SK-N-SH treated with all-trans-retinoic acid at 6 μM for 48 hours (cell line): ENCODE measurements at regions not wholly inside any gene's neighbourhood (a gene's known extent, or its start where the extent isn't known, plus 50 kb on each side); places are given as distances from the start of the nearest gene placed in this dataset.
A peak's percentile ranks its signal among the peaks of the same experiment; 100 is the strongest.

Experiments
- ATAC-seq: fragments of 200-7000 bp; cut with Tn5 transposase; 3 replicates; pipeline ENCODE4 v1.9.1; 2020; ENCODE audit warnings: mild to moderate bottlenecking, moderate library complexity
- ARNTL ChIP-seq: fragments of 450-650 bp; formaldehyde crosslinking; IDR thresholded peaks from 2 replicates; pipeline ENCODE4 v1.5.0; 2020; ENCODE audit warnings: low read depth, mild to moderate bottlenecking, moderate library complexity, borderline replicate concordance
- BACH2 ChIP-seq: fragments of 250-450 bp; sonication (Bioruptor Pico); IDR thresholded peaks from 2 replicates; pipeline ENCODE4 v1.9.0; 2021; ENCODE audit warnings: mild to moderate bottlenecking, borderline replicate concordance
- CSDC2 ChIP-seq: fragments of 250-450 bp; sonication (Bioruptor Pico); IDR thresholded peaks from 2 replicates; pipeline ENCODE4 v1.5.0; 2020; ENCODE audit warnings: mild to moderate bottlenecking, moderate library complexity
- ESRRG ChIP-seq: fragments of 250-450 bp; sonication (Bioruptor Pico); IDR thresholded peaks from 2 replicates; pipeline ENCODE4 v1.6.1; 2021; ENCODE audit warnings: mild to moderate bottlenecking
- GLIS3 ChIP-seq: fragments of 250-450 bp; sonication (Bioruptor Pico); IDR thresholded peaks from 2 replicates; pipeline ENCODE4 v1.5.0; 2020; ENCODE audit warnings: mild to moderate bottlenecking, moderate library complexity
- ISL1 ChIP-seq: fragments of 250-450 bp; sonication (Bioruptor Pico); IDR thresholded peaks from 2 replicates; pipeline ENCODE4 v2.1.2; 2022; ENCODE audit warnings: mild to moderate bottlenecking, moderate library complexity
- OSR1 ChIP-seq: fragments of 250-450 bp; sonication (Bioruptor Pico); IDR thresholded peaks from 2 replicates; pipeline ENCODE4 v1.8.0; 2022; ENCODE audit warnings: moderate library complexity, mild to moderate bottlenecking, inconsistent platforms
- PPARA ChIP-seq: fragments of 250-450 bp; sonication (Bioruptor Pico); IDR thresholded peaks from 2 replicates; pipeline ENCODE4 v1.5.0; 2020; ENCODE audit warnings: mild to moderate bottlenecking, borderline replicate concordance
- RARB ChIP-seq: fragments of 250-450 bp; sonication (Bioruptor Pico); IDR thresholded peaks from 2 replicates; pipeline ENCODE4 v1.8.0; 2021; ENCODE audit warnings: mild to moderate bottlenecking, moderate library complexity
- SNAI2 ChIP-seq: fragments of 250-450 bp; sonication (Bioruptor Pico); IDR thresholded peaks from 2 replicates; pipeline ENCODE4 v1.5.0; 2020; ENCODE audit warnings: mild to moderate bottlenecking, moderate library complexity
- TCF4 ChIP-seq: fragments of 250-450 bp; sonication (Bioruptor Pico); IDR thresholded peaks from 2 replicates; pipeline ENCODE4 v1.8.0; 2021; ENCODE audit warnings: mild to moderate bottlenecking, moderate library complexity, borderline replicate concordance
- TOX ChIP-seq: fragments of 250-450 bp; sonication (Bioruptor Pico); IDR thresholded peaks from 2 replicates; pipeline ENCODE4 v1.8.0; 2021; ENCODE audit warnings: mild to moderate bottlenecking, moderate library complexity, borderline replicate concordance
- ZC3H10 ChIP-seq: fragments of 250-450 bp; sonication (Bioruptor Pico); IDR thresholded peaks from 2 replicates; pipeline ENCODE4 v1.5.1; 2021; ENCODE audit warnings: mild to moderate bottlenecking, moderate library complexity
- ZFP30 ChIP-seq: fragments of 450-650 bp; formaldehyde crosslinking; IDR thresholded peaks from 2 replicates; pipeline ENCODE4 v1.5.0; 2022; ENCODE audit warnings: mild to moderate bottlenecking, moderate library complexity
- ZNF565 ChIP-seq: fragments of 450-650 bp; formaldehyde crosslinking; conservative IDR thresholded peaks from 2 replicates; pipeline ENCODE4 v1.5.0; 2020; ENCODE audit warnings: low read depth, mild to moderate bottlenecking, moderate library complexity
- ZNF70 ChIP-seq: fragments of 450-650 bp; formaldehyde crosslinking; IDR thresholded peaks from 2 replicates; pipeline ENCODE4 v1.5.0; 2020; ENCODE audit warnings: mild to moderate bottlenecking, moderate library complexity
- ZNF8 ChIP-seq: fragments of 450-650 bp; formaldehyde crosslinking; IDR thresholded peaks from 2 replicates; pipeline ENCODE4 v1.5.0; 2020; ENCODE audit warnings: mild to moderate bottlenecking, moderate library complexity
- TF ChIP-seq, protein P1 (sequence below): fragments of 250-450 bp; sonication (Bioruptor Pico); IDR thresholded peaks from 2 replicates; pipeline ENCODE4 v1.5.1; 2021; ENCODE audit warnings: mild to moderate bottlenecking, moderate library complexity
- TF ChIP-seq, protein P2 (sequence below): fragments of 250-450 bp; sonication (Bioruptor Pico); IDR thresholded peaks from 2 replicates; pipeline ENCODE4 v1.5.1; 2020; ENCODE audit warnings: low read depth, mild to moderate bottlenecking, moderate library complexity
- TF ChIP-seq, protein P3 (sequence below): fragments of 250-450 bp; sonication (Bioruptor Pico); IDR thresholded peaks from 2 replicates; pipeline ENCODE4 v1.8.0; 2020; ENCODE audit warnings: mild to moderate bottlenecking, moderate library complexity, borderline replicate concordance
- TF ChIP-seq, protein P4 (sequence below): fragments of 250-450 bp; sonication (Bioruptor Pico); IDR thresholded peaks from 2 replicates; pipeline ENCODE4 v1.8.0; 2021; ENCODE audit warnings: low read depth, mild to moderate bottlenecking, moderate library complexity, borderline replicate concordance

DNA sequence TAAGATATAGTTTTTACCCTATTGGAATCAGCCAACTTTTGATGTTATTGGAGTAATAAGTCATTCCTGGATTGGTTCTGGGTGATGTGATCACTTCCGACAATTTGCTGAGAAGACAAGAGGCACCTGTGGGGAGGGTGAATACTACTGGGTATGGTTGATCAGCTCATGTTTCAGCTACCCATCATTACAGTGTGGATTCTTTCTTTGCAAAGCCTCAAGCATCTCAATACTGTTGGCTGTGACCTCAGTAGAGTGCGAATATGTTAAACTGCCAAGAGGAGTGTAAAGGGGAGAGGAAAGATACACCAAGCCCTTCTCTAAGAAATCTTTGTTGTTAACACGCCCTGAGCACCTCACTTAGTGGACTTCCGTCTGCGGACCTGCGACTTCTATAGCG lies 317.7 kb downstream of the TDRD15 start:
- ATAC-seq: no peak
- TF ChIP-seq ESRRG (no peak), ISL1 (CRISPR knock-in tag) (no peak), ZNF565 (CRISPR knock-in tag) (no peak)

DNA sequence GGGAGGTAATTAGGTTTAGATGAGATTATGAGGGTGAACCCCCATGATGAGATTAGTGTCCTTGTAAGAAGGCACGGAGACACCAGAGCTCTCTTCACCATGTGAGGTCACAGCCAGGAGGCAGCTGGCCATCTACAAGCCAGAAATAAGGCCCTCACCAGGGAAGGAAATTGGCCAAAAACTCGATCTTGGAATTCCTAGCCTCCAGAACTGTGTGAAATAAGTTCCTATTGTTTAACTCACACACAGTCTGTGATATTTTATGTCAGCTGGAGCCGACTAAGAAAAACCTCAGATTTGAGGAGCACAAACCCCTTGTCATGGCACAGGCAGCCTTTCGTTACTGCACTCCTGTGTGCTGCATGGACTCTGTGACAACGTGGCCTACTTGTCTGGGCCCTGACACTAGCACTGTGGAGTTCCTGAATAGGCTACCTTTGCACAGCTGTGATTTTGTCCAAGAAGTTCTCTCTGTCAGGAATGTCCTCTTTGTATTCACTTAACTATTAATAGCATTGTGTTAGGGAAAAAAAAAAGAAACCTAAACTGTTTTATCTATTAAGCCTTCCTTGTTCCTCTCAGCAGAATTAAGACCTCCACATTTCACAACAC lies 319.8 kb downstream of the TDRD15 start:
- TF ChIP-seq ARNTL (CRISPR knock-in tag) (no peak), ZNF8 (no peak), ZC3H10 (CRISPR knock-in tag) (no peak), TOX (CRISPR knock-in tag) (no peak), SNAI2 (CRISPR knock-in tag) (no peak), ZFP30 (CRISPR knock-in tag) (no peak), CSDC2 (CRISPR knock-in tag) (no peak), ISL1 (CRISPR knock-in tag) (no peak)
- TF ChIP-seq, protein P1, sequence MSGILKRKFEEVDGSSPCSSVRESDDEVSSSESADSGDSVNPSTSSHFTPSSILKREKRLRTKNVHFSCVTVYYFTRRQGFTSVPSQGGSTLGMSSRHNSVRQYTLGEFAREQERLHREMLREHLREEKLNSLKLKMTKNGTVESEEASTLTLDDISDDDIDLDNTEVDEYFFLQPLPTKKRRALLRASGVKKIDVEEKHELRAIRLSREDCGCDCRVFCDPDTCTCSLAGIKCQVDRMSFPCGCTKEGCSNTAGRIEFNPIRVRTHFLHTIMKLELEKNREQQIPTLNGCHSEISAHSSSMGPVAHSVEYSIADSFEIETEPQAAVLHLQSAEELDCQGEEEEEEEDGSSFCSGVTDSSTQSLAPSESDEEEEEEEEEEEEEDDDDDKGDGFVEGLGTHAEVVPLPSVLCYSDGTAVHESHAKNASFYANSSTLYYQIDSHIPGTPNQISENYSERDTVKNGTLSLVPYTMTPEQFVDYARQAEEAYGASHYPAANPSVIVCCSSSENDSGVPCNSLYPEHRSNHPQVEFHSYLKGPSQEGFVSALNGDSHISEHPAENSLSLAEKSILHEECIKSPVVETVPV (CRISPR knock-in tag): no peak
- TF ChIP-seq, protein P2, sequence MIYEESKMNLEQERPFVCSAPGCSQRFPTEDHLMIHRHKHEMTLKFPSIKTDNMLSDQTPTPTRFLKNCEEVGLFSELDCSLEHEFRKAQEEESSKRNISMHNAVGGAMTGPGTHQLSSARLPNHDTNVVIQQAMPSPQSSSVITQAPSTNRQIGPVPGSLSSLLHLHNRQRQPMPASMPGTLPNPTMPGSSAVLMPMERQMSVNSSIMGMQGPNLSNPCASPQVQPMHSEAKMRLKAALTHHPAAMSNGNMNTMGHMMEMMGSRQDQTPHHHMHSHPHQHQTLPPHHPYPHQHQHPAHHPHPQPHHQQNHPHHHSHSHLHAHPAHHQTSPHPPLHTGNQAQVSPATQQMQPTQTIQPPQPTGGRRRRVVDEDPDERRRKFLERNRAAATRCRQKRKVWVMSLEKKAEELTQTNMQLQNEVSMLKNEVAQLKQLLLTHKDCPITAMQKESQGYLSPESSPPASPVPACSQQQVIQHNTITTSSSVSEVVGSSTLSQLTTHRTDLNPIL (CRISPR knock-in tag): no peak
- TF ChIP-seq, protein P3, sequence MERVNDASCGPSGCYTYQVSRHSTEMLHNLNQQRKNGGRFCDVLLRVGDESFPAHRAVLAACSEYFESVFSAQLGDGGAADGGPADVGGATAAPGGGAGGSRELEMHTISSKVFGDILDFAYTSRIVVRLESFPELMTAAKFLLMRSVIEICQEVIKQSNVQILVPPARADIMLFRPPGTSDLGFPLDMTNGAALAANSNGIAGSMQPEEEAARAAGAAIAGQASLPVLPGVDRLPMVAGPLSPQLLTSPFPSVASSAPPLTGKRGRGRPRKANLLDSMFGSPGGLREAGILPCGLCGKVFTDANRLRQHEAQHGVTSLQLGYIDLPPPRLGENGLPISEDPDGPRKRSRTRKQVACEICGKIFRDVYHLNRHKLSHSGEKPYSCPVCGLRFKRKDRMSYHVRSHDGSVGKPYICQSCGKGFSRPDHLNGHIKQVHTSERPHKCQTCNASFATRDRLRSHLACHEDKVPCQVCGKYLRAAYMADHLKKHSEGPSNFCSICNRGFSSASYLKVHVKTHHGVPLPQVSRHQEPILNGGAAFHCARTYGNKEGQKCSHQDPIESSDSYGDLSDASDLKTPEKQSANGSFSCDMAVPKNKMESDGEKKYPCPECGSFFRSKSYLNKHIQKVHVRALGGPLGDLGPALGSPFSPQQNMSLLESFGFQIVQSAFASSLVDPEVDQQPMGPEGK (CRISPR knock-in tag): no peak
- no peak for ATAC-seq

DNA sequence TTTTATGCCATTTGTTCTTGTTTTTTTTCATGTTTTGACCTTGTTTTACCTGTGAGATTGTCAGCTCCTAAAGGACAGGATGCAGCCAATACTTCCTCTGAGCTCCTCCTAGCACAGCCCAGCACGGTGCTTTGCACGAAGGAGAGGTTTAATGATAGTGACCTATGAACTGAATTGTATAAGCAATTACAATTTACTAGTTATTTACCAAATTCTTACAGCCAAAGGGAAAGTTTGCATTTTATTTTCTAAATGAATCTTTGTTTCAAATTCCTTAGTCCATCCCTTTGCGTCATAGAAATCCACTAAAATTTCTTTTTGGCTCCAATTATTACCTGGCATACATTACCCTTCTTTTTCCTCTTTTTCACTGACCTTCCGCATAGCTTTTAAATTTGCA lies 326.1 kb downstream of the TDRD15 start:
- no peak for ATAC-seq
- TF ChIP-seq ZNF565 (CRISPR knock-in tag) (no peak), ZNF8 (no peak), ISL1 (CRISPR knock-in tag) (no peak), TOX (CRISPR knock-in tag) (no peak), GLIS3 (CRISPR knock-in tag) (no peak), BACH2 (CRISPR knock-in tag) (no peak), ZNF70 (CRISPR knock-in tag) (no peak), ZFP30 (CRISPR knock-in tag) (no peak), ESRRG (no peak)
- TF ChIP-seq, protein P2 (CRISPR knock-in tag): no peak

DNA sequence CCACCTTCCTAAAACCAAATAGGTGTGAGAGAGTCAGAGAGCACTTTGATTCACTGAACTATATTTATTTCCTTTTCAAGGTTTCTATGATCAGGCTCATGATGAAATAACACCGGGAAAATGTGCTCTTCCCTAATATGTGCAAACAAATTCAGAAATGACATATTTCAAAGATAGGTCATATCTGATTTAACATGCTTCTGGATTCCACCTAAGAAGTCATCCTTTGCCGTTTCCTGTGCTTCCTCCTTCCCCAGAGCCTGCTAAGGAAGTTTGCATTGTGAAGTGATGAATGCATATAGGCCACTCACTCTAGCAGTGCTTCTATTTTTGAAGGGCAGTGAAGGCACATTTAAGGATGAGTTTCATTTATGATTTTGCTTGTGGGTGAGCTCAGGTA lies 327.6 kb downstream of the TDRD15 start:
- TF ChIP-seq TCF4 (CRISPR knock-in tag) (no peak), OSR1 (CRISPR knock-in tag) (no peak)
- TF ChIP-seq, protein P2 (CRISPR knock-in tag): no peak
- ATAC-seq: no peak

DNA sequence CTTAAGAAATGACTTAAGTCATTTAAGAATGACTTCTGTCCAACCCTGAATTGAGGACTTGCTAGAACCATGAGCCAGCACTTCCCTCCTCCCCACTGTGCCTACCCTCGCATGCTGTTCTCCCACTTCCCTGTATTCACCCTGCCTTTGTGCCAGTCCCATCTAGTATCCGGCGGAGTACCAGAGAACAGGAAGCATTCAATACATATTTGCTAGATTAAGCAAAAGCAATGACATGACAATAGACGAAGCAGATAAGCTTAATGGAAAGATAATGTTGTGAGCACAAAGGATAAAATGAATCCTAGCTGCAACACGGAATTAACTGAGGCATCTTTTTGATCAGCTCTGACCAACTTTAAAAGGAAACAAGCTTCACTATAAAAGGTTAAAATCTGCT lies 328.5 kb downstream of the TDRD15 start:
- ATAC-seq: no peak
- no peak for TF ChIP-seq ESRRG
- TF ChIP-seq ISL1 (CRISPR knock-in tag): 0 out of 2 replicates have a peak, but pooled peaks have one; percentile 12
- TF ChIP-seq SNAI2 (CRISPR knock-in tag): no peak
- TF ChIP-seq CSDC2 (CRISPR knock-in tag): no peak
- TF ChIP-seq OSR1 (CRISPR knock-in tag): no peak
- no peak for TF ChIP-seq RARB (CRISPR knock-in tag)
- TF ChIP-seq BACH2 (CRISPR knock-in tag): peak; percentile 69; the same call in 1 of the 2 replicates
- TF ChIP-seq, protein P4, sequence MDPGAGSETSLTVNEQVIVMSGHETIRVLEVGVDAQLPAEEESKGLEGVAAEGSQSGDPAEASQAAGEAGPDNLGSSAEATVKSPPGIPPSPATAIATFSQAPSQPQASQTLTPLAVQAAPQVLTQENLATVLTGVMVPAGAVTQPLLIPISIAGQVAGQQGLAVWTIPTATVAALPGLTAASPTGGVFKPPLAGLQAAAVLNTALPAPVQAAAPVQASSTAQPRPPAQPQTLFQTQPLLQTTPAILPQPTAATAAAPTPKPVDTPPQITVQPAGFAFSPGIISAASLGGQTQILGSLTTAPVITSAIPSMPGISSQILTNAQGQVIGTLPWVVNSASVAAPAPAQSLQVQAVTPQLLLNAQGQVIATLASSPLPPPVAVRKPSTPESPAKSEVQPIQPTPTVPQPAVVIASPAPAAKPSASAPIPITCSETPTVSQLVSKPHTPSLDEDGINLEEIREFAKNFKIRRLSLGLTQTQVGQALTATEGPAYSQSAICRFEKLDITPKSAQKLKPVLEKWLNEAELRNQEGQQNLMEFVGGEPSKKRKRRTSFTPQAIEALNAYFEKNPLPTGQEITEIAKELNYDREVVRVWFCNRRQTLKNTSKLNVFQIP (CRISPR knock-in tag): no peak
- TF ChIP-seq PPARA (CRISPR knock-in tag): no peak
- no peak for TF ChIP-seq GLIS3 (CRISPR knock-in tag)
- TF ChIP-seq TCF4 (CRISPR knock-in tag): peak; percentile 46; the same call in 1 of the 2 replicates
- TF ChIP-seq ZNF70 (CRISPR knock-in tag): no peak
- no peak for TF ChIP-seq ZC3H10 (CRISPR knock-in tag)
